ENCODE measurements at regions not wholly inside any gene's neighbourhood (a gene's known extent, or its start where the extent isn't known, plus 50 kb on each side); places are given as distances from the start of the nearest gene placed in this dataset.

- TF ChIP-seq EZH2 (optimal IDR thresholded peaks at IDR 0.05; ENCODE audit: low read depth, low read length) (no peak), CTCF (IDR thresholded peaks at IDR 0.05; ENCODE audit: low read length) (no peak), EZH2phosphoT487 (IDR thresholded peaks at IDR 0.05; ENCODE audit: low read length) (no peak)
Observed at GRCh38 chr12:90808568-90808967, 146.4 kb downstream of the CCER1 start.
